CD14-positive monocyte (primary cell): ENCODE measurements at regions not wholly inside any gene's neighbourhood (a gene's known extent, or its start where the extent isn't known, plus 50 kb on each side); places are given as distances from the start of the nearest gene placed in this dataset.

Source experiments
- DNase-seq, 3 donors: peaks; one replicate each; pipeline ENCODE4 v3.0.0-alpha.2; 2011 to 2022
- H2AFZ ChIP-seq: 2 replicates; pipeline ENCODE4 v1.6.0; 2012; ENCODE audit warnings: mild to moderate bottlenecking, low read depth, low read length, inconsistent platforms; ENCODE audit not compliant: insufficient read depth, poor library complexity, severe bottlenecking
- H3K27ac ChIP-seq, 2 donors: 1 replicate in 1 of 2; 2 replicates in 1 of 2; pipeline ENCODE4 v1.5.1; 2012 to 2013; ENCODE audit warnings: low read length in 2 of 2, control low read depth in 1 of 2, inconsistent platforms in 1 of 2, low read depth in 1 of 2, mild to moderate bottlenecking in 1 of 2
- H3K27me3 ChIP-seq, 2 donors: one replicate each; pipeline versions ENCODE4 v1.6.0 to v1.6.1; 2011 to 2013; ENCODE audit warnings: low read length in 2 of 2; ENCODE audit not compliant: control insufficient read depth in 2 of 2, insufficient read depth in 2 of 2
- H3K36me3 ChIP-seq, 2 donors: replicated peaks in 1 of 2; 1 replicate in 1 of 2; 2 replicates in 1 of 2; pipeline versions ENCODE4 v1.5.1 to v1.6.1; 2012 to 2013; ENCODE audit warnings: low read length in 2 of 2, control low read depth in 1 of 2, inconsistent platforms in 1 of 2, mild to moderate bottlenecking in 1 of 2; ENCODE audit not compliant: insufficient read depth in 2 of 2, control insufficient read depth in 1 of 2
- H3K4me1 ChIP-seq, 2 donors: 1 replicate in 1 of 2; 2 replicates in 1 of 2; pipeline versions ENCODE4 v1.5.1 to v1.6.1; 2012 to 2013; ENCODE audit warnings: low read length in 2 of 2, control low read depth in 1 of 2, inconsistent platforms in 1 of 2, mild to moderate bottlenecking in 1 of 2, moderate library complexity in 1 of 2; ENCODE audit not compliant: insufficient read depth in 2 of 2, control insufficient read depth in 1 of 2
- H3K4me2 ChIP-seq: replicated peaks from 2 replicates; pipeline ENCODE3; 2012; ENCODE audit warnings: low read length, moderate library complexity, mild to moderate bottlenecking; ENCODE audit not compliant: poor library complexity, severe bottlenecking; ENCODE audit errors: extremely low read depth
- H3K4me3 ChIP-seq, 3 experiments: fragments of 200-600 bp in 1 of 3; sonication (generic) in 1 of 3; replicated peaks in 1 of 3; 1 replicate in 2 of 3; 2 replicates in 1 of 3; pipeline ENCODE4 v1.5.1; 2011 to 2013; ENCODE audit warnings: low read length in 3 of 3, mild to moderate bottlenecking in 3 of 3, control low read depth in 2 of 3, low read depth in 2 of 3, inconsistent platforms in 1 of 3, moderate library complexity in 1 of 3
- H3K79me2 ChIP-seq: 2 replicates; pipeline ENCODE4 v1.6.0; 2012; ENCODE audit warnings: mild to moderate bottlenecking, control low read depth, inconsistent platforms, low read length, moderate library complexity; ENCODE audit not compliant: insufficient read depth
- H3K9ac ChIP-seq: 2 replicates; pipeline ENCODE4 v1.6.0; 2017; ENCODE audit warnings: low read length, mild to moderate bottlenecking; ENCODE audit not compliant: insufficient read depth, poor library complexity, severe bottlenecking
- H3K9me3 ChIP-seq, 2 donors: replicated peaks in 1 of 2; 1 replicate in 1 of 2; 2 replicates in 1 of 2; pipeline versions ENCODE4 v1.5.1 to v1.6.1; 2012 to 2013; ENCODE audit warnings: low read length in 2 of 2, control low read depth in 1 of 2; ENCODE audit not compliant: control insufficient read depth in 1 of 2, insufficient read depth in 1 of 2
- H4K20me1 ChIP-seq: 2 replicates; pipeline ENCODE4 v1.6.0; 2012; ENCODE audit warnings: mild to moderate bottlenecking, low read length, control low read depth, moderate library complexity; ENCODE audit not compliant: insufficient read depth
- H3K27ac Mint-ChIP-seq, 7 donors: one replicate each; pipeline ENCODE4 v1.8.0; 2020; ENCODE audit warnings: mild to moderate bottlenecking in 7 of 7, mixed read lengths in 7 of 7, moderate library complexity in 6 of 7, inconsistent platforms in 2 of 7
- H3K27me3 Mint-ChIP-seq, 3 donors: one replicate each; pipeline ENCODE4 v1.8.0; 2021 to 2022; ENCODE audit warnings: low read depth in 3 of 3, mild to moderate bottlenecking in 3 of 3, mixed read lengths in 3 of 3, moderate library complexity in 3 of 3, inconsistent platforms in 1 of 3
- H3K36me3 Mint-ChIP-seq, 2 donors: one replicate each; pipeline ENCODE4 v1.8.0; 2020; ENCODE audit warnings: mixed read lengths in 2 of 2, inconsistent platforms in 1 of 2, mild to moderate bottlenecking in 1 of 2
- H3K4me1 Mint-ChIP-seq: one replicate; pipeline ENCODE4 v1.8.0; 2020; ENCODE audit warnings: mild to moderate bottlenecking, mixed read lengths
- H3K4me3 Mint-ChIP-seq, 2 donors: one replicate each; pipeline ENCODE4 v1.8.0; 2020; ENCODE audit warnings: mild to moderate bottlenecking in 2 of 2, mixed read lengths in 2 of 2, moderate library complexity in 1 of 2
- H3K9me3 Mint-ChIP-seq, 7 donors: one replicate each; pipeline ENCODE4 v1.8.0; 2020 to 2022; ENCODE audit warnings: mixed read lengths in 7 of 7, mild to moderate bottlenecking in 6 of 7, moderate library complexity in 6 of 7, inconsistent platforms in 2 of 7
- CTCF ChIP-seq: fragments of 200-600 bp; IDR thresholded peaks from one replicate; pipeline ENCODE4 v1.8.0; 2022; ENCODE audit warnings: antibody characterized with exemption, mild to moderate bottlenecking
- WGBS: methylation state at CpG from one replicate; pipeline ENCODE4 v1.1.5; 2013; ENCODE audit warnings: missing lambda C conversion rate; ENCODE audit not compliant: insufficient coverage; 5-methylcytosine and 5-hydroxymethylcytosine counted together
- intact Hi-C, 2 donors: fragments of 100-400 bp; cut with micrococcal nuclease; formaldehyde crosslinking; loops; one replicate each; pipeline versions ENCODE4 v1.15.0 to v1.15.1; 2023

- Histone ChIP-seq H3K27me3 (peaks cover 0 to 14% of the 10 kb centered on the region in 2 donors), H4K20me1 (peaks cover 4% of the 10 kb centered on the region), H3K36me3 (no peaks in the 10 kb centered on the region), H3K9me3 (no peaks in the 10 kb centered on the region), H2AFZ (peak overlapping the region; percentile 71), H3K27ac (peak overlapping the region; percentile 5 to 45), H3K4me3 (peak overlapping the region; percentile 38 to 85 (median 69)), H3K9ac (peak overlapping the region; percentile 2), H3K4me2 (peak overlapping the region; percentile 99), H3K79me2 (peaks cover 6% of the 10 kb centered on the region), H3K4me1 (peaks cover 57 to 64% of the 10 kb centered on the region in 2 donors)
- Mint-ChIP-seq H3K27ac (peak overlapping the region; percentile 44 to 90 (median 86)), H3K9me3 (peaks cover 0 to 6% (median 0%) of the 10 kb centered on the region in 7 donors), H3K36me3 (peaks cover 0 to 5% of the 10 kb centered on the region in 2 donors), H3K27me3 (peaks cover 26 to 37% (median 29%) of the 10 kb centered on the region in 3 donors), H3K4me1 (peaks cover 54% of the 10 kb centered on the region), H3K4me3 (peak overlapping the region; percentile 89 to 99)
- DNase-seq: peak; percentile 31 to 38 (median 32)
- intact Hi-C loops: no loop called here
- 0% methylated on average over 36 of the region's 42 CpGs for WGBS
- no peak for TF ChIP-seq CTCF
Observed at GRCh38 chr12:107320929-107321631, 227.7 kb upstream of the CRY1 start.

- peaks cover 0 to 5% of the 10 kb centered on the region in 2 donors for H3K36me3 Mint-ChIP-seq
- Histone ChIP-seq H3K79me2 (peaks cover 6% of the 10 kb centered on the region), H2AFZ (no peak overlapping the region), H3K9ac (peak overlapping the region; percentile 2), H3K4me3 (peak overlapping the region in 1 of 3 experiments; percentile 85), H3K36me3 (no peaks in the 10 kb centered on the region), H4K20me1 (peaks cover 4% of the 10 kb centered on the region), H3K4me2 (peak overlapping the region; percentile 99), H3K27me3 (peaks cover 0 to 14% of the 10 kb centered on the region in 2 donors), H3K4me1 (peaks cover 57 to 70% of the 10 kb centered on the region in 2 donors), H3K9me3 (no peaks in the 10 kb centered on the region), H3K27ac (peak overlapping the region in 1 of 2 donors; percentile 45)
- H3K27me3 Mint-ChIP-seq: peaks cover 25 to 37% (median 27%) of the 10 kb centered on the region in 3 donors
- DNase-seq: peak; percentile 43 to 58 (median 56)
- no CpG with 5 or more reads among the region's 3 CpGs for WGBS
- peaks cover 63% of the 10 kb centered on the region for H3K4me1 Mint-ChIP-seq
- peak overlapping the region; percentile 44 to 90 (median 86) for H3K27ac Mint-ChIP-seq
- no peak for TF ChIP-seq CTCF
- intact Hi-C loops: no loop called here
- peaks cover 0 to 6% (median 0%) of the 10 kb centered on the region in 7 donors for H3K9me3 Mint-ChIP-seq
- H3K4me3 Mint-ChIP-seq: peak overlapping the region; percentile 89 to 99
Observed at GRCh38 chr12:107322063-107322462, 228.7 kb upstream of the CRY1 start.
